RWPE2 (cell line): ENCODE measurements at regions not wholly inside any gene's neighbourhood (a gene's known extent, or its start where the extent isn't known, plus 50 kb on each side); places are given as distances from the start of the nearest gene placed in this dataset.

Experiments used
- ATAC-seq: fragments of 200-7000 bp; cut with Tn5 transposase; 3 replicates; pipeline ENCODE4 v1.9.1; 2021; ENCODE audit warnings: low read depth
- DNase-seq: peaks from one replicate; pipeline ENCODE4 v3.0.0-alpha.2; 2020; ENCODE audit warnings: low spot score
- H3K27ac ChIP-seq: fragments of 450-650 bp; 2 replicates; pipeline ENCODE4 v1.5.1; 2017; ENCODE audit warnings: mild to moderate bottlenecking; ENCODE audit not compliant: poor library complexity, severe bottlenecking
- H3K27me3 ChIP-seq: fragments of 250-450 bp; sonication (Bioruptor Pico); 2 replicates; pipeline ENCODE4 v1.5.1; 2021; ENCODE audit warnings: mild to moderate bottlenecking, moderate library complexity; ENCODE audit not compliant: insufficient read depth, poor library complexity, severe bottlenecking
- H3K36me3 ChIP-seq: fragments of 250-450 bp; sonication (Bioruptor Pico); 2 replicates; pipeline ENCODE4 v1.5.1; 2020; ENCODE audit warnings: low read depth, mild to moderate bottlenecking, moderate library complexity
- H3K4me1 ChIP-seq: fragments of 250-450 bp; sonication (Bioruptor Pico); 2 replicates; pipeline ENCODE4 v1.5.1; 2021; ENCODE audit warnings: mild to moderate bottlenecking, moderate library complexity; ENCODE audit not compliant: insufficient read depth, poor library complexity, severe bottlenecking
- H3K4me3 ChIP-seq: fragments of 250-450 bp; sonication (Bioruptor Pico); 2 replicates; pipeline ENCODE4 v1.5.1; 2021; ENCODE audit warnings: mild to moderate bottlenecking, moderate library complexity; ENCODE audit not compliant: severe bottlenecking
- H3K9me3 ChIP-seq: fragments of 250-450 bp; sonication (Bioruptor Pico); 2 replicates; pipeline ENCODE4 v1.5.1; 2021; ENCODE audit warnings: mild to moderate bottlenecking, moderate library complexity; ENCODE audit not compliant: severe bottlenecking
- CTCF ChIP-seq: fragments of 450-650 bp; IDR thresholded peaks from one replicate; pipeline ENCODE4 v1.5.1; 2017; ENCODE audit warnings: mild to moderate bottlenecking, moderate library complexity; ENCODE audit not compliant: poor library complexity, severe bottlenecking

GRCh38 chr6:74993136-74993535 is 212.7 kb downstream of the COL12A1 start:
- no peak for ATAC-seq
- no peak for DNase-seq
- Histone ChIP-seq H3K27ac (peak overlapping the region; percentile 82), H3K4me3 (no peak overlapping the region), H3K4me1 (peaks cover 23% of the 10 kb centered on the region), H3K27me3 (no peaks in the 10 kb centered on the region), H3K9me3 (no peaks in the 10 kb centered on the region), H3K36me3 (no peaks in the 10 kb centered on the region)
- TF ChIP-seq CTCF: no peak

DNA sequence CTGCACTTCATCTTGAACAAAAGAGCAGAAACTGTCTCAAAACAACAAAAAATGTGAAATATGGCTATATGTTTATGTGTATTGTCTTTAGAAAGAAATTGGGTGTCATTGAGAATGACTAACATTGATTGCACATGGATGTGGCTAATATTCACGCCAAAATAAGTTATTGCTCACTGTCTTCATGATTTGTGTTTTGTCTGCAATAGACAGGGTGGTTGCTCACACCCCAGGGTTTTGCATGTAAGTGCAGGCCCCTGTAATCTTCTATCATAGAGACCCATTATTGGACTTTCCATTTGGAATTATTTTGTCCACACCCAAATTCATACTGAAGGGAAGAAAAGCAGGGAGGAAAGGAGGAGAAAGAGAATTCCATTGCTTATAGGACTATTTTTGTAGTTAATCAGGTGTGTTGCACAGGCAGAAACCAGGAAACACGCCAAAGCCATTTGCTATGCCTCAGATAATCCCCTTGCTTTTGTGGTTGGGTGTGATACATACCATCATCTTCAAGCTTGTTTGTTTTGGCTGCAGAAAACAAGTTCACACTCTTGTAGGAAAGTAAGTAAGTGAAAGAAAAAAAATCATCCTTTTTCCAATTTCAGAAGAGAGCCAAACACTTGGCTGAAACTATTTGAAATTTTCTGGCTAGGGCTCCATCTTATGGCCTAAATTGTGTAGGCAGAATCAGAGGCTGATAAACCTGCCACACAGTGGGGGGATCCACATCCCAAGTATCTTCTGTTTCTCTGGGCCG is 214.1 kb downstream of the COL12A1 start:
- H3K36me3 ChIP-seq: no peaks in the 10 kb centered on the region
- peak; percentile 63 for TF ChIP-seq CTCF
- peak overlapping the region; percentile 82 for H3K27ac ChIP-seq
- peaks cover 2% of the 10 kb centered on the region for H3K9me3 ChIP-seq
- peaks cover 23% of the 10 kb centered on the region for H3K4me1 ChIP-seq
- ATAC-seq (peak; percentile 87), DNase-seq (no peak)
- H3K4me3 ChIP-seq: no peak overlapping the region
- H3K27me3 ChIP-seq: no peaks in the 10 kb centered on the region

GRCh38 chr6:74979065-74979766 is 226.6 kb downstream of the COL12A1 start:
- peak overlapping the region; percentile 97 for H3K27ac ChIP-seq
- TF ChIP-seq CTCF: no peak
- H3K4me3 ChIP-seq: no peak overlapping the region
- no peak for DNase-seq
- no peaks in the 10 kb centered on the region for H3K9me3 ChIP-seq
- H3K36me3 ChIP-seq: no peaks in the 10 kb centered on the region
- H3K4me1 ChIP-seq: peaks cover 39% of the 10 kb centered on the region
- H3K27me3 ChIP-seq: no peaks in the 10 kb centered on the region
- ATAC-seq: peak; percentile 96

DNA sequence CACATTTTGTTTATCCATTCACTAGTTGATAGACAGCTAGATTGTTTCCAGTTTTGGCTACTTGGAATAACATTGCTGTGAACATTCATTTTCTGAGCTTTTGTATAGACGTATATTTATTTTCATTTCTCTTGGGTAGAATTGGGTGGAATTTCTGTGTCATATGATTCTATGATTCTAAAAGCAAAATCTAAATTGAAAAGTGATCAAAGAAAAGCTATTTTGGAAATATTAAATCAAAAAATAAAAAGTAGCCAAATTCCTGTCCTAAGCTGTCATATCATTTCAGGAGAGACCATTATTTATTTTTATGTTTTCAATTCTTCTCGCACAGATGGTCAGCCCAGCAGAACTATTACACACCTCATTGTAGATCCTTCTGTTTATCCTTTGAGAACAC is 229.2 kb downstream of the COL12A1 start:
- Histone ChIP-seq H3K9me3 (no peaks in the 10 kb centered on the region), H3K27me3 (no peaks in the 10 kb centered on the region), H3K4me3 (no peak overlapping the region), H3K36me3 (no peaks in the 10 kb centered on the region), H3K4me1 (peaks cover 42% of the 10 kb centered on the region), H3K27ac (peak overlapping the region; percentile 53)
- no peak for TF ChIP-seq CTCF
- DNase-seq (no peak), ATAC-seq (no peak)

GRCh38 chr6:74976026-74976425 is 229.8 kb downstream of the COL12A1 start:
- TF ChIP-seq CTCF: no peak
- DNase-seq (no peak), ATAC-seq (peak; percentile 43; the same call in 2 of the 3 replicates)
- no peaks in the 10 kb centered on the region for H3K36me3 ChIP-seq
- no peaks in the 10 kb centered on the region for H3K9me3 ChIP-seq
- peak overlapping the region; percentile 53 for H3K27ac ChIP-seq
- peaks cover 47% of the 10 kb centered on the region for H3K4me1 ChIP-seq
- H3K27me3 ChIP-seq: no peaks in the 10 kb centered on the region
- H3K4me3 ChIP-seq: no peak overlapping the region
